GM23338 (cell line): ENCODE measurements at regions not wholly inside any gene's neighbourhood (a gene's known extent, or its start where the extent isn't known, plus 50 kb on each side); places are given as distances from the start of the nearest gene placed in this dataset.
A peak's percentile ranks its signal among the peaks of the same experiment; 100 is the strongest.

Experiments used
- ATAC-seq: fragments of 200-7000 bp; cut with Tn5 transposase; 3 replicates; pipeline ENCODE4 v1.9.1; 2020
- DNase-seq: peaks from one replicate; pipeline ENCODE4 v3.0.0-alpha.2; 2015; ENCODE audit warnings: low spot score
- H2AFZ ChIP-seq: fragments of 200-600 bp; sonication (generic); 2 replicates; pipeline ENCODE4 v1.8.0; 2016; ENCODE audit warnings: antibody characterized with exemption, mild to moderate bottlenecking, moderate library complexity
- H3F3A ChIP-seq: fragments of 200-600 bp; sonication (generic); replicated peaks from 2 replicates; pipeline ENCODE4 v1.8.0; 2017; ENCODE audit warnings: antibody characterized with exemption, mixed run types, low read depth
- H3K27ac ChIP-seq: fragments of 200-600 bp; sonication (generic); 2 replicates; pipeline ENCODE4 v1.6.1; 2016; ENCODE audit warnings: low read depth
- H3K27me3 ChIP-seq: fragments of 200-600 bp; sonication (generic); 2 replicates; pipeline ENCODE4 v1.8.0; 2016; ENCODE audit warnings: mild to moderate bottlenecking, mixed run types, moderate library complexity; ENCODE audit not compliant: insufficient read depth
- H3K36me3 ChIP-seq: fragments of 200-600 bp; sonication (generic); 2 replicates; pipeline ENCODE4 v1.8.0; 2016; ENCODE audit warnings: mild to moderate bottlenecking; ENCODE audit not compliant: insufficient read depth
- H3K4me1 ChIP-seq: fragments of 200-600 bp; sonication (generic); 2 replicates; pipeline ENCODE4 v1.8.0; 2016; ENCODE audit warnings: mild to moderate bottlenecking, moderate library complexity; ENCODE audit not compliant: insufficient read depth
- H3K4me2 ChIP-seq: fragments of 200-600 bp; sonication (generic); 2 replicates; pipeline ENCODE4 v1.7.1; 2017; ENCODE audit warnings: mixed run types
- H3K4me3 ChIP-seq: fragments of 200-600 bp; sonication (generic); 2 replicates; pipeline ENCODE4 v1.6.1; 2016; ENCODE audit warnings: mixed run types
- H3K79me2 ChIP-seq: fragments of 200-600 bp; sonication (generic); replicated peaks from 2 replicates; pipeline ENCODE4 v1.8.0; 2017; ENCODE audit warnings: mild to moderate bottlenecking; ENCODE audit not compliant: insufficient read depth
- H3K9me2 ChIP-seq: fragments of 200-600 bp; sonication (generic); 2 replicates; pipeline ENCODE4 v1.8.0; 2017; ENCODE audit not compliant: insufficient read depth
- H4K20me1 ChIP-seq: fragments of 200-600 bp; sonication (generic); replicated peaks from 2 replicates; pipeline ENCODE4 v1.8.0; 2017; ENCODE audit warnings: mild to moderate bottlenecking; ENCODE audit not compliant: insufficient read depth
- H3K27ac Mint-ChIP-seq: 2 replicates; pipeline ENCODE4 v1.8.0; 2020; ENCODE audit warnings: inconsistent platforms, mild to moderate bottlenecking, moderate library complexity, mixed read lengths
- H3K27me3 Mint-ChIP-seq: 3 replicates; pipeline ENCODE4 v1.8.0; 2022; ENCODE audit warnings: low read depth, mild to moderate bottlenecking, moderate library complexity, mixed read lengths, inconsistent platforms; ENCODE audit not compliant: insufficient read depth, poor library complexity
- H3K36me3 Mint-ChIP-seq: 3 replicates; pipeline ENCODE4 v1.8.0; 2021; ENCODE audit warnings: low read depth, mild to moderate bottlenecking, inconsistent platforms, moderate library complexity, mixed read lengths
- H3K4me1 Mint-ChIP-seq: 3 replicates; pipeline ENCODE4 v1.8.0; 2020; ENCODE audit warnings: mild to moderate bottlenecking, inconsistent platforms, mixed read lengths
- H3K4me3 Mint-ChIP-seq: 3 replicates; pipeline ENCODE4 v1.8.0; 2021; ENCODE audit warnings: moderate library complexity, mild to moderate bottlenecking, inconsistent platforms, mixed read lengths
- H3K9me3 Mint-ChIP-seq: 3 replicates; pipeline ENCODE4 v1.8.0; 2020; ENCODE audit warnings: moderate library complexity, mild to moderate bottlenecking, inconsistent platforms, mixed read lengths
- CREB1 ChIP-seq: fragments of 250-450 bp; sonication (Bioruptor Pico); IDR thresholded peaks from 2 replicates; pipeline ENCODE4 v1.5.0; 2020; ENCODE audit warnings: low read depth, mild to moderate bottlenecking, moderate library complexity
- EZH2 ChIP-seq: fragments of 200-600 bp; sonication (generic); IDR thresholded peaks from one replicate; pipeline ENCODE4 v1.8.0; 2017; ENCODE audit warnings: antibody characterized with exemption, mild to moderate bottlenecking, low read depth; ENCODE audit not compliant: unreplicated experiment
- EZH2phosphoT487 ChIP-seq: fragments of 200-600 bp; sonication (generic); IDR thresholded peaks from one replicate; pipeline ENCODE4 v1.8.1; 2018; ENCODE audit warnings: antibody characterized with exemption; ENCODE audit not compliant: unreplicated experiment
- JUNB ChIP-seq: IDR thresholded peaks from one replicate; pipeline ENCODE4 v1.6.1; 2016; ENCODE audit warnings: antibody characterized with exemption; ENCODE audit not compliant: unreplicated experiment
- NANOG ChIP-seq: IDR thresholded peaks from 2 replicates; pipeline ENCODE4 v1.6.1; 2016; ENCODE audit warnings: antibody characterized with exemption, borderline replicate concordance
- POLR2AphosphoS5 ChIP-seq: IDR thresholded peaks from 2 replicates; pipeline ENCODE4 v1.6.1; 2016; ENCODE audit warnings: antibody characterized with exemption, low read depth
- REST ChIP-seq: IDR thresholded peaks from one replicate; pipeline ENCODE4 v1.6.1; 2018; ENCODE audit warnings: antibody characterized with exemption; ENCODE audit not compliant: unreplicated experiment
- STAT1 ChIP-seq: IDR thresholded peaks from one replicate; pipeline ENCODE4 v1.6.1; 2016; ENCODE audit warnings: antibody characterized with exemption; ENCODE audit not compliant: unreplicated experiment
- ZNF114 ChIP-seq: fragments of 250-450 bp; sonication (Bioruptor Pico); IDR thresholded peaks from 2 replicates; pipeline ENCODE4 v1.5.0; 2020; ENCODE audit warnings: mild to moderate bottlenecking, moderate library complexity
- ZNF331 ChIP-seq: fragments of 250-450 bp; sonication (Bioruptor Pico); IDR thresholded peaks from 2 replicates; pipeline ENCODE4 v1.5.0; 2020; ENCODE audit warnings: low read depth, mild to moderate bottlenecking, moderate library complexity
- TF ChIP-seq, protein P1 (sequence below): fragments of 250-450 bp; sonication (Bioruptor Pico); IDR thresholded peaks from 2 replicates; pipeline ENCODE4 v1.5.0; 2020; ENCODE audit warnings: mild to moderate bottlenecking, moderate library complexity
- TF ChIP-seq, protein P2 (sequence below): IDR thresholded peaks from 2 replicates; pipeline ENCODE4 v1.6.1; 2016; ENCODE audit warnings: antibody characterized with exemption
- TF ChIP-seq, protein P3 (sequence below), 2 experiments: fragments of 200-600 bp in 1 of 2; sonication (generic) in 1 of 2; conservative IDR thresholded peaks; 2 replicates each; pipeline versions ENCODE4 v1.5.1 to v1.6.1; 2016 to 2017; ENCODE audit warnings: antibody characterized with exemption in 2 of 2, low read depth in 2 of 2, mild to moderate bottlenecking in 2 of 2, moderate library complexity in 1 of 2

DNA sequence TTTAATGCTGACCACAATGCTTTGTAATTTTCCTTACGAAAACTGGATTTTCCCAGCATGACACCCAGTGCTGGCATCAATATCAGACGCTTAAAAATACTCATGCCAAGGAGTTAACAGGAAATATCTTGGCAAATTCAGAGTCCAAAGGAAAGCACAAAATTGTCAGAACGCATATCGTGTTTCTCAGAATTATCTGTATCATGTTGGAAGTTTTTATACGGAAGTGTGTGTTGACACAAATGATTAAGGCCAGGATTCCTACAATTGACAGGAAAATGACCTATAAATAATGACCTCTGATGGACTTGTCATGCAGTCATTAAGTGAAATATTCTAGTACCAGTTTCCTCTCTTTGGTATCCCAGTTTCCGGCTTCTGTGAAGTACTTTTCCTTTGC is 132.1 kb upstream of the TLL1 start (continued):
- TF ChIP-seq EZH2phosphoT487, result no peak
- TF ChIP-seq EZH2, result no peak
- no peak for TF ChIP-seq CREB1 (CRISPR knock-in tag)

GRCh38 chr4:165743422-165743821 is 129.6 kb upstream of the TLL1 start:
- Histone ChIP-seq H3F3A (no peaks in the 10 kb centered on the region), H3K79me2 (no peaks in the 10 kb centered on the region), H3K36me3 (no peaks in the 10 kb centered on the region), H3K4me1 (peaks cover 12% of the 10 kb centered on the region), H3K27ac (no peak overlapping the region), H3K4me3 (no peak overlapping the region), H4K20me1 (no peaks in the 10 kb centered on the region), H3K9me2 (peaks cover 2% of the 10 kb centered on the region; the same call in 1 of the 2 replicates), H2AFZ (peak overlapping the region; percentile 35; the same call in 1 of the 2 replicates), H3K27me3 (no peaks in the 10 kb centered on the region), H3K4me2 (no peak overlapping the region)
- no peak for DNase-seq
- H3K4me3 Mint-ChIP-seq, result no peak overlapping the region
- peaks cover 10% of the 10 kb centered on the region for H3K4me1 Mint-ChIP-seq
- H3K27me3 Mint-ChIP-seq, result peaks cover under 1% of the 10 kb centered on the region
- no peak overlapping the region for H3K27ac Mint-ChIP-seq
- no peaks in the 10 kb centered on the region for H3K36me3 Mint-ChIP-seq
- ATAC-seq, result no peak
- TF ChIP-seq ZNF114 (CRISPR knock-in tag) (no peak), ZNF331 (CRISPR knock-in tag) (no peak), CREB1 (CRISPR knock-in tag) (no peak), EZH2phosphoT487 (no peak), POLR2AphosphoS5 (no peak), STAT1 (no peak), EZH2 (no peak), NANOG (no peak), JUNB (no peak), REST (no peak)
- TF ChIP-seq, protein P1, sequence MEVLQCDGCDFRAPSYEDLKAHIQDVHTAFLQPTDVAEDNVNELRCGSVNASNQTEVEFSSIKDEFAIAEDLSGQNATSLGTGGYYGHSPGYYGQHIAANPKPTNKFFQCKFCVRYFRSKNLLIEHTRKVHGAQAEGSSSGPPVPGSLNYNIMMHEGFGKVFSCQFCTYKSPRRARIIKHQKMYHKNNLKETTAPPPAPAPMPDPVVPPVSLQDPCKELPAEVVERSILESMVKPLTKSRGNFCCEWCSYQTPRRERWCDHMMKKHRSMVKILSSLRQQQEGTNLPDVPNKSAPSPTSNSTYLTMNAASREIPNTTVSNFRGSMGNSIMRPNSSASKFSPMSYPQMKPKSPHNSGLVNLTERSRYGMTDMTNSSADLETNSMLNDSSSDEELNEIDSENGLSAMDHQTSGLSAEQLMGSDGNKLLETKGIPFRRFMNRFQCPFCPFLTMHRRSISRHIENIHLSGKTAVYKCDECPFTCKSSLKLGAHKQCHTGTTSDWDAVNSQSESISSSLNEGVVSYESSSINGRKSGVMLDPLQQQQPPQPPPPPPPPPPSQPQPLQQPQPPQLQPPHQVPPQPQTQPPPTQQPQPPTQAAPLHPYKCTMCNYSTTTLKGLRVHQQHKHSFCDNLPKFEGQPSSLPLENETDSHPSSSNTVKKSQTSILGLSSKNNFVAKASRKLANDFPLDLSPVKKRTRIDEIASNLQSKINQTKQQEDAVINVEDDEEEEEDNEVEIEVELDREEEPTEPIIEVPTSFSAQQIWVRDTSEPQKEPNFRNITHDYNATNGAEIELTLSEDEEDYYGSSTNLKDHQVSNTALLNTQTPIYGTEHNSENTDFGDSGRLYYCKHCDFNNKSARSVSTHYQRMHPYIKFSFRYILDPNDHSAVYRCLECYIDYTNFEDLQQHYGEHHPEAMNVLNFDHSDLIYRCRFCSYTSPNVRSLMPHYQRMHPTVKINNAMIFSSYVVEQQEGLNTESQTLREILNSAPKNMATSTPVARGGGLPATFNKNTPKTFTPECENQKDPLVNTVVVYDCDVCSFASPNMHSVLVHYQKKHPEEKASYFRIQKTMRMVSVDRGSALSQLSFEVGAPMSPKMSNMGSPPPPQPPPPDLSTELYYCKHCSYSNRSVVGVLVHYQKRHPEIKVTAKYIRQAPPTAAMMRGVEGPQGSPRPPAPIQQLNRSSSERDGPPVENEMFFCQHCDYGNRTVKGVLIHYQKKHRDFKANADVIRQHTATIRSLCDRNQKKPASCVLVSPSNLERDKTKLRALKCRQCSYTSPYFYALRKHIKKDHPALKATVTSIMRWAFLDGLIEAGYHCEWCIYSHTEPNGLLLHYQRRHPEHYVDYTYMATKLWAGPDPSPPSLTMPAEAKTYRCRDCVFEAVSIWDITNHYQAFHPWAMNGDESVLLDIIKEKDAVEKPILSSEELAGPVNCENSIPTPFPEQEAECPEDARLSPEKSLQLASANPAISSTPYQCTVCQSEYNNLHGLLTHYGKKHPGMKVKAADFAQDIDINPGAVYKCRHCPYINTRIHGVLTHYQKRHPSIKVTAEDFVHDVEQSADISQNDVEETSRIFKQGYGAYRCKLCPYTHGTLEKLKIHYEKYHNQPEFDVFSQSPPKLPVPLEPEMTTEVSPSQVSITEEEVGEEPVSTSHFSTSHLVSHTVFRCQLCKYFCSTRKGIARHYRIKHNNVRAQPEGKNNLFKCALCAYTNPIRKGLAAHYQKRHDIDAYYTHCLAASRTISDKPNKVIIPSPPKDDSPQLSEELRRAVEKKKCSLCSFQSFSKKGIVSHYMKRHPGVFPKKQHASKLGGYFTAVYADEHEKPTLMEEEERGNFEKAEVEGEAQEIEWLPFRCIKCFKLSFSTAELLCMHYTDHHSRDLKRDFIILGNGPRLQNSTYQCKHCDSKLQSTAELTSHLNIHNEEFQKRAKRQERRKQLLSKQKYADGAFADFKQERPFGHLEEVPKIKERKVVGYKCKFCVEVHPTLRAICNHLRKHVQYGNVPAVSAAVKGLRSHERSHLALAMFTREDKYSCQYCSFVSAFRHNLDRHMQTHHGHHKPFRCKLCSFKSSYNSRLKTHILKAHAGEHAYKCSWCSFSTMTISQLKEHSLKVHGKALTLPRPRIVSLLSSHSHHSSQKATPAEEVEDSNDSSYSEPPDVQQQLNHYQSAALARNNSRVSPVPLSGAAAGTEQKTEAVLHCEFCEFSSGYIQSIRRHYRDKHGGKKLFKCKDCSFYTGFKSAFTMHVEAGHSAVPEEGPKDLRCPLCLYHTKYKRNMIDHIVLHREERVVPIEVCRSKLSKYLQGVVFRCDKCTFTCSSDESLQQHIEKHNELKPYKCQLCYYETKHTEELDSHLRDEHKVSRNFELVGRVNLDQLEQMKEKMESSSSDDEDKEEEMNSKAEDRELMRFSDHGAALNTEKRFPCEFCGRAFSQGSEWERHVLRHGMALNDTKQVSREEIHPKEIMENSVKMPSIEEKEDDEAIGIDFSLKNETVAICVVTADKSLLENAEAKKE (CRISPR knock-in tag), result no peak
- TF ChIP-seq, protein P2, sequence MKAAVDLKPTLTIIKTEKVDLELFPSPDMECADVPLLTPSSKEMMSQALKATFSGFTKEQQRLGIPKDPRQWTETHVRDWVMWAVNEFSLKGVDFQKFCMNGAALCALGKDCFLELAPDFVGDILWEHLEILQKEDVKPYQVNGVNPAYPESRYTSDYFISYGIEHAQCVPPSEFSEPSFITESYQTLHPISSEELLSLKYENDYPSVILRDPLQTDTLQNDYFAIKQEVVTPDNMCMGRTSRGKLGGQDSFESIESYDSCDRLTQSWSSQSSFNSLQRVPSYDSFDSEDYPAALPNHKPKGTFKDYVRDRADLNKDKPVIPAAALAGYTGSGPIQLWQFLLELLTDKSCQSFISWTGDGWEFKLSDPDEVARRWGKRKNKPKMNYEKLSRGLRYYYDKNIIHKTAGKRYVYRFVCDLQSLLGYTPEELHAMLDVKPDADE, result no peak
- TF ChIP-seq, protein P3, sequence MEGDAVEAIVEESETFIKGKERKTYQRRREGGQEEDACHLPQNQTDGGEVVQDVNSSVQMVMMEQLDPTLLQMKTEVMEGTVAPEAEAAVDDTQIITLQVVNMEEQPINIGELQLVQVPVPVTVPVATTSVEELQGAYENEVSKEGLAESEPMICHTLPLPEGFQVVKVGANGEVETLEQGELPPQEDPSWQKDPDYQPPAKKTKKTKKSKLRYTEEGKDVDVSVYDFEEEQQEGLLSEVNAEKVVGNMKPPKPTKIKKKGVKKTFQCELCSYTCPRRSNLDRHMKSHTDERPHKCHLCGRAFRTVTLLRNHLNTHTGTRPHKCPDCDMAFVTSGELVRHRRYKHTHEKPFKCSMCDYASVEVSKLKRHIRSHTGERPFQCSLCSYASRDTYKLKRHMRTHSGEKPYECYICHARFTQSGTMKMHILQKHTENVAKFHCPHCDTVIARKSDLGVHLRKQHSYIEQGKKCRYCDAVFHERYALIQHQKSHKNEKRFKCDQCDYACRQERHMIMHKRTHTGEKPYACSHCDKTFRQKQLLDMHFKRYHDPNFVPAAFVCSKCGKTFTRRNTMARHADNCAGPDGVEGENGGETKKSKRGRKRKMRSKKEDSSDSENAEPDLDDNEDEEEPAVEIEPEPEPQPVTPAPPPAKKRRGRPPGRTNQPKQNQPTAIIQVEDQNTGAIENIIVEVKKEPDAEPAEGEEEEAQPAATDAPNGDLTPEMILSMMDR (conservative IDR thresholded peaks at IDR 0.05; ENCODE audit: low read depth in 2 of 2), result no peak
- no peaks in the 10 kb centered on the region for H3K9me3 Mint-ChIP-seq
